SK-N-SH (cell line): ENCODE measurements at regions not wholly inside any gene's neighbourhood (a gene's known extent, or its start where the extent isn't known, plus 50 kb on each side); places are given as distances from the start of the nearest gene placed in this dataset.

Experiments
- CTCF ChIA-PET: fragments of 300-600, 350-600 bp; formaldehyde crosslinking; extraction: SDS; loops from one replicate; lab custom pipeline; 2021; lab: Yijun Ruan, JAX
- POLR2A ChIA-PET: fragments of 350-600 bp; sonication (Branson Sonifier 250); formaldehyde crosslinking; extraction: SDS; loops from one replicate; lab custom pipeline; 2020; ENCODE audit warnings: antibody characterized with exemption, inconsistent platforms; lab: Yijun Ruan, JAX
- DNase-seq: peaks from one replicate; pipeline ENCODE4 v3.0.0; 2012
- H2AFZ ChIP-seq: fragments of 200-600 bp; sonication (generic); 2 replicates; pipeline ENCODE4 v1.8.1; 2016; ENCODE audit warnings: antibody characterized with exemption, mild to moderate bottlenecking, low read depth
- H3F3A ChIP-seq: fragments of 200-600 bp; sonication (generic); replicated peaks from 2 replicates; pipeline ENCODE3; 2016; ENCODE audit warnings: antibody characterized with exemption, mild to moderate bottlenecking; ENCODE audit not compliant: insufficient read depth
- H3K27ac ChIP-seq, 2 experiments: fragments of 200-500 bp in 1 of 2; fragments of 200-600 bp in 1 of 2; sonication (Bioruptor generic) in 1 of 2; sonication (generic), shearing (Covaris generic) in 1 of 2; 2 replicates each; pipeline versions ENCODE4 v1.5.1 to v1.6.1; 2014 to 2016; ENCODE audit warnings: low read depth in 2 of 2, inconsistent platforms in 1 of 2, low read length in 1 of 2, mild to moderate bottlenecking in 1 of 2, mixed read lengths in 1 of 2
- H3K27me3 ChIP-seq: fragments of 200-600 bp; sonication (generic), shearing (Covaris generic); 2 replicates; pipeline ENCODE4 v1.6.1; 2016; ENCODE audit warnings: mixed run types; ENCODE audit not compliant: insufficient read depth
- H3K36me3 ChIP-seq, 2 experiments: fragments of 200-500 bp in 1 of 2; fragments of 200-600 bp in 1 of 2; sonication (Bioruptor generic) in 1 of 2; sonication (generic) in 1 of 2; replicated peaks in 1 of 2; 2 replicates each; pipeline versions ENCODE3 to v1.5.1; 2014 to 2016; ENCODE audit warnings: low read length in 1 of 2, mild to moderate bottlenecking in 1 of 2; ENCODE audit not compliant: insufficient read depth in 2 of 2, control insufficient read depth in 1 of 2
- H3K4me1 ChIP-seq, 2 experiments: fragments of 200-500 bp in 1 of 2; fragments of 200-600 bp in 1 of 2; sonication (Bioruptor generic) in 1 of 2; sonication (generic), shearing (Covaris generic) in 1 of 2; 2 replicates each; pipeline versions ENCODE4 v1.5.1 to v1.6.1; 2014 to 2016; ENCODE audit warnings: low read depth in 1 of 2, low read length in 1 of 2, mixed run types in 1 of 2; ENCODE audit not compliant: insufficient read depth in 2 of 2, control insufficient read depth in 1 of 2
- H3K4me2 ChIP-seq: fragments of 200-600 bp; sonication (generic), shearing (Covaris generic); 2 replicates; pipeline ENCODE4 v1.6.1; 2017; ENCODE audit warnings: mixed run types
- H3K4me3 ChIP-seq, 2 experiments: fragments of 200-500 bp in 1 of 2; fragments of 200-600 bp in 1 of 2; sonication (Bioruptor generic) in 1 of 2; sonication (generic), shearing (Covaris generic) in 1 of 2; 2 replicates each; pipeline versions ENCODE4 v1.5.1 to v1.8.1; 2014 to 2016; ENCODE audit warnings: low read depth in 2 of 2, inconsistent platforms in 1 of 2, low read length in 1 of 2, mild to moderate bottlenecking in 1 of 2, mixed read lengths in 1 of 2, moderate library complexity in 1 of 2
- H3K79me2 ChIP-seq: fragments of 200-600 bp; sonication (generic); 2 replicates; pipeline ENCODE4 v1.8.1; 2017; ENCODE audit warnings: mild to moderate bottlenecking; ENCODE audit not compliant: insufficient read depth
- H3K9ac ChIP-seq: fragments of 200-600 bp; sonication (generic); 2 replicates; pipeline ENCODE4 v1.6.1; 2017; ENCODE audit warnings: mixed run types
- H3K9me2 ChIP-seq: fragments of 200-600 bp; sonication (generic); 2 replicates; pipeline ENCODE4 v1.6.1; 2017; ENCODE audit warnings: mixed run types
- H3K9me3 ChIP-seq: fragments of 200-600 bp; sonication (generic); 2 replicates; pipeline ENCODE4 v1.6.1; 2017; ENCODE audit warnings: mixed run types, mild to moderate bottlenecking, moderate library complexity
- H4K20me1 ChIP-seq: fragments of 200-600 bp; sonication (generic); 2 replicates; pipeline ENCODE4 v1.6.1; 2017; ENCODE audit warnings: mild to moderate bottlenecking, mixed run types; ENCODE audit not compliant: insufficient read depth
- FOXJ3 ChIP-seq: sonication (generic); formaldehyde crosslinking; IDR thresholded peaks from 2 replicates; pipeline ENCODE4 v1.5.1; 2020; ENCODE audit warnings: mild to moderate bottlenecking, missing genetic modification reagents
- GABPA ChIP-seq: IDR thresholded peaks from 2 replicates; pipeline ENCODE4 v1.4.0; 2012; ENCODE audit warnings: low read depth, mild to moderate bottlenecking
- JUND ChIP-seq: IDR thresholded peaks from 2 replicates; pipeline ENCODE4 v1.4.0; 2012
- MAX ChIP-seq: IDR thresholded peaks from 2 replicates; pipeline ENCODE4 v1.4.0; 2012; ENCODE audit warnings: low read depth
- MEF2A ChIP-seq: IDR thresholded peaks from 2 replicates; pipeline ENCODE4 v1.4.0; 2012; ENCODE audit warnings: low read depth, borderline replicate concordance
- MXI1 ChIP-seq: IDR thresholded peaks from 2 replicates; pipeline ENCODE4 v1.6.1; 2012; ENCODE audit warnings: mild to moderate bottlenecking, low read depth, low read length, improper control_type of control experiment
- POLR2AphosphoS5 ChIP-seq: IDR thresholded peaks from 2 replicates; pipeline ENCODE4 v1.6.1; 2012; ENCODE audit warnings: low read depth, low read length
- RAD21 ChIP-seq: IDR thresholded peaks from 2 replicates; pipeline ENCODE4 v1.6.1; 2012; ENCODE audit warnings: mild to moderate bottlenecking, low read length
- REST ChIP-seq: IDR thresholded peaks from 2 replicates; pipeline ENCODE4 v1.6.1; 2012; ENCODE audit warnings: mild to moderate bottlenecking, low read depth, low read length, moderate library complexity
- RXRA ChIP-seq: IDR thresholded peaks from 2 replicates; pipeline ENCODE4 v1.4.0; 2012; ENCODE audit warnings: low read depth, mild to moderate bottlenecking, borderline replicate concordance
- SMC3 ChIP-seq: IDR thresholded peaks from 2 replicates; pipeline ENCODE4 v1.6.1; 2012; ENCODE audit warnings: low read depth, low read length, improper control_type of control experiment
- USF1 ChIP-seq: IDR thresholded peaks from 2 replicates; pipeline ENCODE4 v1.4.0; 2012; ENCODE audit warnings: low read depth, borderline replicate concordance
- YY1 ChIP-seq: IDR thresholded peaks from 2 replicates; pipeline ENCODE4 v1.4.0; 2012; ENCODE audit warnings: low read depth, mild to moderate bottlenecking
- WGBS: methylation state at CpG from one replicate; pipeline ENCODE4 v1.1.6; 2017; ENCODE audit warnings: low lambda C conversion rate; 5-methylcytosine and 5-hydroxymethylcytosine counted together

- POLR2A ChIA-PET: no interaction called here
- WGBS: 59% methylated on average over 15 of the region's 15 CpGs
Observed at GRCh38 chr7:96786261-96786997, 76.8 kb upstream of the SEM1 start.

More at GRCh38 chr7:96786261-96786997, 76.8 kb upstream of the SEM1 start:
- peak; percentile 16 for DNase-seq
- Histone ChIP-seq H3K27ac (no peak overlapping the region), H3F3A (no peaks in the 10 kb centered on the region), H3K4me3 (no peak overlapping the region), H3K4me1 (peaks cover 0 to 2% of the 10 kb centered on the region in 2 experiments; a peak in 1 of 4 replicates), H3K9me2 (no peaks in the 10 kb centered on the region), H3K79me2 (no peaks in the 10 kb centered on the region), H3K36me3 (no peaks in the 10 kb centered on the region), H2AFZ (no peak overlapping the region), H3K9ac (no peak overlapping the region), H3K4me2 (no peak overlapping the region), H3K27me3 (no peaks in the 10 kb centered on the region), H4K20me1 (no peaks in the 10 kb centered on the region), H3K9me3 (no peaks in the 10 kb centered on the region)
- no peak for TF ChIP-seq RXRA
- no peak for TF ChIP-seq YY1
- TF ChIP-seq MXI1: no peak
- no peak for TF ChIP-seq MAX
- no peak for TF ChIP-seq USF1
- TF ChIP-seq JUND: no peak
- no peak for TF ChIP-seq MEF2A
- no peak for TF ChIP-seq REST
- no peak for TF ChIP-seq SMC3
- TF ChIP-seq GABPA: no peak
- TF ChIP-seq RAD21: no peak
- TF ChIP-seq FOXJ3 (CRISPR knock-in tag): no peak
- TF ChIP-seq POLR2AphosphoS5: no peak
- CTCF ChIA-PET: no interaction called here
